ENCODE measurements at regions not wholly inside any gene's neighbourhood (a gene's known extent, or its start where the extent isn't known, plus 50 kb on each side); places are given as distances from the start of the nearest gene placed in this dataset.

DNA sequence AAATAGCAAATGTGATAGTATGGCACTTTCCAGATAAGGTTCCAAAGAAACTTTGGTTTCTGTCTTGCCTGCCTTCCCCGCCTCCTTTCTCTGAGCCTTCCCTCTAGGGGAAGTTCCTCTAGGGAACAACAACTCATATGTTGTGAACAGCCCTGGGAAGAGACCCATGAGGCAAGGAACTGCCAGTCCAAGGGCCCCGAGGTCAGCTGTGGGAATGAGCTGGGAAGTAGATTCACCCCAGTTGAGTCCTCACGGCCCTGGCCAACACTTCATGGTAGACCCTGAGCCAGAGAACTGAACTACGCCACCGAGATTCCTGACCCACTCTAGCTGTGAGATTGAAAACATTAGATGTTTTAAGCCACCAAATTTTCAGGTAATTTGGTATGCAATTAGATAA, 154.5 kb upstream of the CCDC68 start:
- CTCF ChIA-PET, result no interaction called here
- no peak for DNase-seq
- no peaks in the 10 kb centered on the region for H3K4me1 Mint-ChIP-seq (ENCODE audit: low read depth, unreplicated experiment)
- TF ChIP-seq, protein P1, sequence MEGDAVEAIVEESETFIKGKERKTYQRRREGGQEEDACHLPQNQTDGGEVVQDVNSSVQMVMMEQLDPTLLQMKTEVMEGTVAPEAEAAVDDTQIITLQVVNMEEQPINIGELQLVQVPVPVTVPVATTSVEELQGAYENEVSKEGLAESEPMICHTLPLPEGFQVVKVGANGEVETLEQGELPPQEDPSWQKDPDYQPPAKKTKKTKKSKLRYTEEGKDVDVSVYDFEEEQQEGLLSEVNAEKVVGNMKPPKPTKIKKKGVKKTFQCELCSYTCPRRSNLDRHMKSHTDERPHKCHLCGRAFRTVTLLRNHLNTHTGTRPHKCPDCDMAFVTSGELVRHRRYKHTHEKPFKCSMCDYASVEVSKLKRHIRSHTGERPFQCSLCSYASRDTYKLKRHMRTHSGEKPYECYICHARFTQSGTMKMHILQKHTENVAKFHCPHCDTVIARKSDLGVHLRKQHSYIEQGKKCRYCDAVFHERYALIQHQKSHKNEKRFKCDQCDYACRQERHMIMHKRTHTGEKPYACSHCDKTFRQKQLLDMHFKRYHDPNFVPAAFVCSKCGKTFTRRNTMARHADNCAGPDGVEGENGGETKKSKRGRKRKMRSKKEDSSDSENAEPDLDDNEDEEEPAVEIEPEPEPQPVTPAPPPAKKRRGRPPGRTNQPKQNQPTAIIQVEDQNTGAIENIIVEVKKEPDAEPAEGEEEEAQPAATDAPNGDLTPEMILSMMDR (IDR thresholded peaks at IDR 0.05; ENCODE audit: unreplicated experiment), result no peak
- no peaks in the 10 kb centered on the region for H3K27me3 Mint-ChIP-seq (ENCODE audit: unreplicated experiment)
- no peak overlapping the region for H3K27ac Mint-ChIP-seq (ENCODE audit: unreplicated experiment)
- H3K9me3 Mint-ChIP-seq (ENCODE audit: low read depth, unreplicated experiment), result peaks cover 1% of the 10 kb centered on the region
- intact Hi-C loops (cut with micrococcal nuclease; ENCODE audit: unreplicated experiment), result no loop called here
- no peaks in the 10 kb centered on the region for H3K36me3 Mint-ChIP-seq (ENCODE audit: insufficient read depth, unreplicated experiment)
- no peak overlapping the region for H3K4me3 Mint-ChIP-seq (ENCODE audit: low read depth, unreplicated experiment)
- no TSS peak for BruUV-seq (replicated peaks)

DNA sequence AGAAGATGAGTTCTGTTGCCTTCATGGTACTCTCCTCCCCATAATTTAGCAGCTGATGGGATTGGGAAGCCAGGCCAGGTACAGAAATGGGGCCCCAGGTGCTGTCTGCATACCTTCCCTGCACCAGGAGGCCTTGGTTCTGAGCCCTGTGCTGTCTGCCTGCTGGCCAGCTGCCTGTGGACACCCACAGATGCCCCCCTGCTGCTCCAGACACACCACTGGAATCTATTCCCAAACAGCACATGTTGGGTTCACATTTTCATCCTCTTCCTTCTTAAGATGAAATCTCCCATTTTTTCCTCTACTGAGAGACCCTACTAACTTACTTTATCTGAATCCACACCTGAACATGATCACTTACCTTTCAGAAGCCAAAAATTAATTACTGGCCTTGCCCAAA, 152.0 kb upstream of the CCDC68 start:
- Mint-ChIP-seq H3K27me3 (ENCODE audit: unreplicated experiment) (no peaks in the 10 kb centered on the region), H3K9me3 (ENCODE audit: low read depth, unreplicated experiment) (peaks cover 3% of the 10 kb centered on the region), H3K27ac (ENCODE audit: unreplicated experiment) (no peak overlapping the region), H3K36me3 (ENCODE audit: insufficient read depth, unreplicated experiment) (no peaks in the 10 kb centered on the region), H3K4me1 (ENCODE audit: low read depth, unreplicated experiment) (no peaks in the 10 kb centered on the region), H3K4me3 (ENCODE audit: low read depth, unreplicated experiment) (no peak overlapping the region)
- BruUV-seq (replicated peaks), result no TSS peak
- intact Hi-C loops (cut with micrococcal nuclease; ENCODE audit: unreplicated experiment), result no loop called here
- TF ChIP-seq, protein P1 (IDR thresholded peaks at IDR 0.05; ENCODE audit: unreplicated experiment), result no peak
- no peak for DNase-seq
- CTCF ChIA-PET, result interaction anchor here (0.6 kb wide), 1 partner anchor 11 kb away, joined by 4 read pairs; no protein-coding TSS in a partner anchor

DNA sequence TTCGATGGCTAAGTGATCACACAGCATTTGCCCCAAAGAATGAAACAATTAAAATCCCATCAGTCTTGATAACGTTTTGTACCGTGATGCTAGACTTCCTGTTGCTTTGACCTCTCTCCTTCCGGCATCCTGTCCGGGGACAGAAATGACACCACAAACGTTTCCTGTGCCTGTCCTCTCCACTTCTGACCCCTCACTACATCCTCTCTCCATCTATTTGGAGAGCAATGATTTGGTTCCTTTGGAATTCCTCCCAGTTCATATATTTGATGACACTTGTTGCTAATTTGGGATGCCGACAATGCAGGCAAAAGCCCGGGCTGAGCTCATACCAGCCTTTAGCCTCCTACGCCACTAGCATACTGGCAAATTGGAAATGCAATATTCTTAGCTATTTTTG, 151.2 kb upstream of the CCDC68 start:
- no peak for DNase-seq
- Mint-ChIP-seq H3K27me3 (ENCODE audit: unreplicated experiment) (no peaks in the 10 kb centered on the region), H3K9me3 (ENCODE audit: low read depth, unreplicated experiment) (peaks cover 3% of the 10 kb centered on the region), H3K27ac (ENCODE audit: unreplicated experiment) (no peak overlapping the region), H3K4me1 (ENCODE audit: low read depth, unreplicated experiment) (no peaks in the 10 kb centered on the region), H3K36me3 (ENCODE audit: insufficient read depth, unreplicated experiment) (no peaks in the 10 kb centered on the region), H3K4me3 (ENCODE audit: low read depth, unreplicated experiment) (no peak overlapping the region)
- intact Hi-C loops (cut with micrococcal nuclease; ENCODE audit: unreplicated experiment), result no loop called here
- TF ChIP-seq, protein P1 (IDR thresholded peaks at IDR 0.05; ENCODE audit: unreplicated experiment), result no peak
- CTCF ChIA-PET, result no interaction called here
- BruUV-seq (replicated peaks), result no TSS peak

DNA sequence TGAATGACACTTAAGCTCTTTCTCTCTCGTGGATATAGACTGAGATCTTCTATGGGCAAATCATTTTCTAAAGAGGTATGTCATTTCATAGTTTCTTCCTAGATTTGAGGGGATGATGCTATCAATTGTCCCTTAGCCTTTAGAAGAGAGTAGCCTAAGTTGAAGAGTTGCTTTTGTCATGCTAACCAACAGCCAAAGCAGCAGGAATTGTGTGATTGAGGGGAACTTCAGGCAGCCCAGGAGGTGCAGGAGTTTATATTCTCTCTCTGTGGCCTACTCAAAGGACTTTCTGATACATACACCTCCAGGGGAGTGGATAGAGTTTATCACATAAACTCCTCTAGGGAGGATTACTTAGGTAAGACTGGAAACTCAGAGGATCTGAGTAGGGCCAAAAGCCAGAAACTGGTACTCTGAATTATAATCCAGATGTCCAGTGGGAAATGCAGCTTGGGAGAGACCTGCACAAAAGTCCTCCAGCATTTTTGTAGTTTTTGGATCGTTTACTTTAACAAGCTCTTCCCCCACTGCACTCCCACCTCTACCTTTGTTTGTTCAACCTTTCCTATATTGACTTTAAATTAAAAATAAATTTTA, 150.7 kb upstream of the CCDC68 start:
- DNase-seq, result no peak
- Mint-ChIP-seq H3K4me1 (ENCODE audit: low read depth, unreplicated experiment) (no peaks in the 10 kb centered on the region), H3K36me3 (ENCODE audit: insufficient read depth, unreplicated experiment) (no peaks in the 10 kb centered on the region), H3K27me3 (ENCODE audit: unreplicated experiment) (no peaks in the 10 kb centered on the region), H3K4me3 (ENCODE audit: low read depth, unreplicated experiment) (no peak overlapping the region), H3K9me3 (ENCODE audit: low read depth, unreplicated experiment) (peaks cover 3% of the 10 kb centered on the region), H3K27ac (ENCODE audit: unreplicated experiment) (no peak overlapping the region)
- CTCF ChIA-PET, result no interaction called here
- TF ChIP-seq, protein P1 (IDR thresholded peaks at IDR 0.05; ENCODE audit: unreplicated experiment), result no peak
- BruUV-seq (replicated peaks), result no TSS peak
- intact Hi-C loops (cut with micrococcal nuclease; ENCODE audit: unreplicated experiment), result no loop called here

All from Calu3 (cell line).